ENCODE measurements at regions not wholly inside any gene's neighbourhood (a gene's known extent, or its start where the extent isn't known, plus 50 kb on each side); places are given as distances from the start of the nearest gene placed in this dataset.

- H3K4me3 ChIP-seq (ENCODE audit: low read depth, low read length): no peak overlapping the region
- no peak for DNase-seq (ENCODE audit: low read depth)
- TF ChIP-seq CTCF (conservative IDR thresholded peaks at IDR 0.05; ENCODE audit: low read depth, low read length): no peak
Measured at GRCh38 chr5:101142102-101142501, 239.0 kb upstream of the ST8SIA4 start.

- no peak overlapping the region for H3K4me3 ChIP-seq (ENCODE audit: low read depth, low read length)
Measured at GRCh38 chr5:101136454-101136853, 233.4 kb upstream of the ST8SIA4 start.

GRCh38 chr5:101123363-101123762 is 220.3 kb upstream of the ST8SIA4 start:
- no peak for TF ChIP-seq CTCF (conservative IDR thresholded peaks at IDR 0.05; ENCODE audit: low read depth, low read length)
- no peak for DNase-seq (ENCODE audit: low read depth)
- no peak overlapping the region for H3K4me3 ChIP-seq (ENCODE audit: low read depth, low read length)

More at GRCh38 chr5:101136454-101136853, 233.4 kb upstream of the ST8SIA4 start:
- TF ChIP-seq CTCF (conservative IDR thresholded peaks at IDR 0.05; ENCODE audit: low read depth, low read length): no peak
- DNase-seq (ENCODE audit: low read depth): no peak

- TF ChIP-seq CTCF (conservative IDR thresholded peaks at IDR 0.05; ENCODE audit: low read depth, low read length): no peak
- no peak overlapping the region for H3K4me3 ChIP-seq (ENCODE audit: low read depth, low read length)
- no peak for DNase-seq (ENCODE audit: low read depth)
Measured at GRCh38 chr5:101112645-101113044, 209.6 kb upstream of the ST8SIA4 start.

GRCh38 chr5:101103874-101104273 is 200.8 kb upstream of the ST8SIA4 start:
- no peak for DNase-seq (ENCODE audit: low read depth)
- H3K4me3 ChIP-seq (ENCODE audit: low read depth, low read length): no peak overlapping the region
- TF ChIP-seq CTCF (conservative IDR thresholded peaks at IDR 0.05; ENCODE audit: low read depth, low read length): no peak

GRCh38 chr5:101102506-101102905 is 199.4 kb upstream of the ST8SIA4 start:
- no peak for DNase-seq (ENCODE audit: low read depth)
- no peak for TF ChIP-seq CTCF (conservative IDR thresholded peaks at IDR 0.05; ENCODE audit: low read depth, low read length)

GRCh38 chr5:101091902-101092301 is 188.8 kb upstream of the ST8SIA4 start:
- DNase-seq (ENCODE audit: low read depth): no peak
- H3K4me3 ChIP-seq (ENCODE audit: low read depth, low read length): no peak overlapping the region
- no peak for TF ChIP-seq CTCF (conservative IDR thresholded peaks at IDR 0.05; ENCODE audit: low read depth, low read length)

More at GRCh38 chr5:101102506-101102905, 199.4 kb upstream of the ST8SIA4 start:
- no peak overlapping the region for H3K4me3 ChIP-seq (ENCODE audit: low read depth, low read length)
